Right hindlimb (tissue), 1 donor: ENCODE measurements at regions not wholly inside any gene's neighbourhood (a gene's known extent, or its start where the extent isn't known, plus 50 kb on each side); places are given as distances from the start of the nearest gene placed in this dataset.

ENCODE experiments used
- DNase-seq: peaks from one replicate; pipeline ENCODE4 v3.0.0-alpha.2; 2018

GRCh38 chr9:111193095-111193494, 136.9 kb downstream of the OR2K2 start:
- DNase-seq = peak; percentile 20

- DNase-seq = no peak
These were observed 137.4 kb downstream of the OR2K2 start for GRCh38 chr9:111192650-111193049.

- no peak for DNase-seq
These were observed 139.7 kb downstream of the OR2K2 start for GRCh38 chr9:111190347-111190746.

DNA sequence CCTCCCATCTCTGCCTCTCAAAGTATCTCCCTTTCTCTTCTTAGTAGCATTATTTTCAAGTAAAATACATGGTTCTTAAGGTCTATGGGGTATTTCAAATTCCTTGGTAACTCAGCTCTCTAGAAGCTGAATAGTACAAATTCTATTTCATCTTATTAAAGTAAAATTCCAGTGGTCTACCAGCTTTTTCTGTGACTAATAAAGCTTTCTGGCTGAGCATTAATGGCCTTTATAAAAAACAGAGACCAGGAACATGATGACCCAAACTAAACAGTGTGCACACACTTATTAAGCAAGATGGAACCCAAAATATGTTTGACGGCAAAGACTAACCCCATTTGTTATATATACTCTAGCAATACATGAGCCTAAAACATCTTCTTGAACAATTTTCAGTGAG, 142.6 kb downstream of the OR2K2 start:
- DNase-seq = no peak

DNA sequence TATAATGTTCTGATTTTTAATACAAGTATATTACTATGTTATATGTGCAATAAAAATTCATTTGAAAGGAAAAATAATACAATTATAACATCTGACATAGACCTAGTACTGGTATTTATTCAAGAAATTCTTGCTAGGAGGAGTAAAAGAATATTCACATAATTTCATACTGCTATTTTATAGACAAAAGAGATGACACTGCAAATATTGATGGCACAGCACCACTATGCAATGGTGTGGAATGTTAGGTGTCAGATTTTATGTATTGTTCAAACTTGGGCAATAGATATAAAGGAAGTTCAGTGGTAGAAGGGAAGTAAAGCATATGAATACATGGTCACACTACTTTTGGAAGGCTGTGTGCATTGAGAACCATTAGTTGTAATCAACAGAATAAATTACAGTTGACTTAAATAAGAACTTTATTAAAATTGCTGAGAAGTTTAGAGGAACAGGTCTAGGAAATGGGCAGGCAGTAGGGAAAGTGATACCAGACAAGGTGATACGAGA, 143.9 kb downstream of the OR2K2 start:
- DNase-seq = no peak

DNA sequence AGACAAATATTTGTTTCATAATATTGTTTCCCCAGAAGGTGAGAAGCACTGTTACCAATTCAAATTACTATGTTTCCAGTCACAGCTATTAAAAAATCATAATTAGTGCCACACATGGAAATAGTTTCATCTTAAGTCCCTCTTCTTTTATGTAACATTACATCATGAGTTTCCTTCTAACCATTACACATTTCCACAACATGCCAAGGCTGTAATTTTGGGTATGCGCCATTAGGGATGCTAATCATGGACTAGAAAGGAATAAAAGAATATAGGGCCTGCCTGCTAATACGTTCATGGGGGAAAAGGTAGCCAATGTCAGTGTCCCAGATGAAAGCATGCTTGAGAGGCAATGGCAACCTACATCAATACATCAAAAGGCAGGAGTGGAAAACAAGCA, 142.5 kb upstream of the LPAR1 start:
- DNase-seq = peak; percentile 44

DNA sequence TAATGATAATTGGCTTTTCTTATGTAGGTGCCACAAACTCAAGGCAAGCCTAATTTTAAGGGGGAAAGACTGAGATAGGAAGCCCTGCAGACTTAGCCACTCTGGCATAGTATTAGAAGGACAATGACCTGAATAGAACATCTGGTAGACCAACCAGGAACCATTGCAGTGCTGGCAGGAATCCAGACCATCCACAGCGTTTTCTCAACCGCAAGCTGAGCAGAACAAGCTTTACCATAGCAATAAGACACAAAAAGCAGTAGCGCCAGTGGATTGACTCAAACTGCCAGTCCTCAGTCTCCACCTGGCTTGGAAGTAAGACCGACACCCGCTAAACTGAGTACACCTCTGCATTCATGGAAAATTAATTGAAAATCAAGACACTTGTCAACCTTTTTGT, 141.3 kb upstream of the LPAR1 start:
- DNase-seq = peak; percentile 42

- DNase-seq = peak; percentile 81
These were observed 140.2 kb upstream of the LPAR1 start for GRCh38 chr9:111178331-111179055.

GRCh38 chr9:111176511-111176910, 138.2 kb upstream of the LPAR1 start:
- DNase-seq = no peak

GRCh38 chr9:111175350-111175749, 137.1 kb upstream of the LPAR1 start:
- no peak for DNase-seq

DNA sequence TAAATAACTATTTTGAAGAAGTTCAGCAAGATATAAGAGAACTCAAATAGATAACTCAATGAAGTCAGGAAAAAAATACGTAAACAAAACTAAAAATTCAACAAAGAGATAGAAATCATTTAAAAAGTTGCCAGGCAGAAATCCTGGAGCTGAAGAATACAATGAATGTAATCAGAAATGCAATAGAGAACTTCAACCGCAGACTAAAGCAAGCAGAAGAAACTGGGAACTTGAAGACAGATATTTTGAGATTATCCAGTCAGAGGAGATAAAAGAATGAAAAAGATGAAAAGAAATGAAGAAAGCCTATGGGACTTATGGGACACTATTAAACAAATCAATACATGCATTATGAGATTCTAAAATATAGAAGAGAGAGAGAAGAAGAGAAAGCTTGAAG, 129.1 kb upstream of the LPAR1 start:
- DNase-seq = no peak

DNA sequence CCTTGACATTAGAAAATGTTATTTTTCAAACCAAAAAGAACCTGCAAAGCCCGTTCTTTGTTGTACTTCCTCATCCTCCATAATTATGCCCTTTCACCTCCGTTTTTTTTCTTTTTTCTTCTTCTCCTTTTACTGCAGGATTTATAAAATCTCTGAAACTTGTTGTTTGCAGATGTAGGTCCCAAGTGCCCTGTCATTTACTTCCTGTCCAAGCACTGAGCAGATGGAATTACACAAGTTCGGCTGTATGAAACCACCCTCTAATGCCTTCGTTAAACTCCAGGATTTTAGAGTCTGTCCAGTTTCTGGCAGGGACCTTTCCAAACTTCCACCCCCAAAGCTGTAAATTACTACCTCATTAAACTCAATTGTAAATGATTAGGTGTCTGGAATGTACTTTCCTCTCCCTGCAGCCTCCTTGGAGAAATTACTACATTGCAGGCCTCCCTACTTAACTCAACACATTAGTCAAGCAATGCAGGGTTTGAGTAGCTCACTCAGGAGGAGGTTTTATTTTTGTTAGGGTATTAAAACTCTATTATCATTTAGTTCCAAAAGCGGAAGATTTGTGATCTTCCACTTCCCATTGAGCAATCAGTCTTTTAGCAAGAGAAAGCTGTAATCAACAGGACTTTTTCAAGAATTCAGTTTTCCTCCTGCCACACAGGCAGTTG, 125.6 kb upstream of the LPAR1 start:
- peak; percentile 38 for DNase-seq

GRCh38 chr9:111162026-111162425, 123.8 kb upstream of the LPAR1 start:
- DNase-seq = no peak

- peak; percentile 33 for DNase-seq
These were observed 122.7 kb upstream of the LPAR1 start for GRCh38 chr9:111161015-111161415.

- no peak for DNase-seq
These were observed 120.7 kb upstream of the LPAR1 start for GRCh38 chr9:111158999-111159398.

DNA sequence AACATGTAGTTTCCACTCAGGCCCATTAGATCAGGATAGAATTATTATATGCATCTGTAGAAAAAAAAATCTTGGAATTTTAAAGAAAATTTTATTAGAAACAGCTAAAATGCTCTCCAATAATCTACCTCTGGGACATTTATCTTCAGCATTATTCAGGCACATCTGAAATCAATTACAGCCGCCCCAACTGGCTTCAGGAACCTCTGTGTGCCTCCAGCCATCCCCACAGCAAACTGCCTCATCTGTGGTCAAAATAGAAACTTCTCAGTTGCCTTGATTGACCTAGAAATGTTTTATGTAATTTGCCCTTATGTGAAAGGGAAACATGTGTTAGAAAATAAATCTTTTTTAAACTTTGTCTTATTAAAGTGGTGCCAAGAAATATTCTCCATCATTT, 120.1 kb upstream of the LPAR1 start:
- DNase-seq = peak; percentile 57

DNA sequence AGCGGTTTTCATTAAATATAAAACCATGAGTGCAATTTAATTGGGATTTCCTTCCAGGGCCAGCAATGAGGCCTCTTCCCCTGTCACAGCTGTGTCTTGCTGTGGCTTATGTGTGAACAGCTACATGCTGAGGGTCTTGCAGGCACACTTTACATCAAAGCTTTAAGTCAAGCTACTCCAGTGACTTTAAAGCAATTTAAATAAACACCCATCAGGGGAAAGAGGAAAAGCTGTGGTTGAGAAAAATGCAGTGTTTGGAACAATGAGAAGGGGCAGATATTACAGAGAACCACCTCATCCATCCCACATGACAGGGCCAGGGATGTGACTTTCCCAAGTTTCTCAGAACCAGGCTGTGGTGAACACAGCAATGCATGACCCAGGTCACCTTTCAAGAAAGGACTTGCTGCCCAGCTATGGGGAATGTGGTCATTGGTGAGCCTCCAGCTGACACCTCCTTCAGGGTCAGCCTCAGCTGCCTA, 115.9 kb upstream of the LPAR1 start:
- peak; percentile 28 for DNase-seq

DNA sequence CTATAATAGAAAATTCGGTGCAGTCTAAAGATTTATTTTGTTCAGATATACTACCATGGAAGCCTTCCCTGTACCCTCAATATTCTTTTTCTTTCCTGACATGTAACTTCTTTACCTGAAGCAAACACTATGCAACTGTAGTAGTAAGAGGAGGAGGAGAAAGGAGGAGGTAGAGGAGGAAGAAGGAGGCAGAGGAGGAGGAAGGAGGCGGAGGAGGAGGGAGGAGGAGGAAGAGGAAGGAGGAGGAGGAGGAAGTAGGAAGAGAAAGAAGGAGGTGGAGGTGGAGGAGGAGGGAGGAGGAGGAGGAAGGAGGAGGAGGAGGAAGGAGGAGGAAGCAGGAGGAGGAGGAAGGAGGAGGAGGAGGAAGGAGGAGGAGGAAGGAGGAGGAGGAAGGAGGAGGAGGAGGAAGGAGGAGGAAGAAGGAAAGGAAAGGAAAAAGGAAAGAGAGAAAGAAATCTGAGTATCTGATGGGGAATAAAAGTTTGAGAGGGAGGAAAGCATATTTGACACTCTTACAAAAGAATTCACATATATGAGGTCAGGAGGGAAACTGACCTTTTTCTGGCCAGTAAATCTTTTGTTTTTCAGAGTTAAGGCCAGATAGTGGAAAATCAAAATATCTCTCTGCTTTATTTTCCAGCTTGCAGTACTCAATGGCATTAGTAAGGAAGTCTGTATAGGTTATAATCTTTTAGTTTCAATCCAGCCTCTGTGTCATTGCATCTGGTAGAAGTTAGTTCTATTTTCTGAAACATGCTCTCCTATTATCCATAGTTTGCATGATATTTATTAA, 114.5 kb upstream of the LPAR1 start:
- no peak for DNase-seq

DNA sequence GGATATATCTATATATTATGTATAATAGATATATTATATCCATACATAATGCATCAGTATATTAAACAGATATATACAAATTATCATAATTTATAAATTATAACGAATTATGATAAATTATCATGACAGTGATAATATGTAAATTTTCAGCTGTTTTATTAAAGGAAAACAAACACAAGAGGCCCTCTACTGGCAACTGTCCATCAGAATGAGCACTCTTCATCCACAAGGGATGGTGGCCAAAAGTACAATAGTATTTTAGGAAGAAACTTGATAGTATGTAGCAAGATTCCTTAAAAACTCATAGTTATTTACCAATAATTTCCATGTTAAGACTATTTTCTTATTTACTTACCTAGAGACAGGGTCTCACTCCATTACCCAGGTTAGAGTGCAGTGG, 113.3 kb upstream of the LPAR1 start:
- no peak for DNase-seq

DNA sequence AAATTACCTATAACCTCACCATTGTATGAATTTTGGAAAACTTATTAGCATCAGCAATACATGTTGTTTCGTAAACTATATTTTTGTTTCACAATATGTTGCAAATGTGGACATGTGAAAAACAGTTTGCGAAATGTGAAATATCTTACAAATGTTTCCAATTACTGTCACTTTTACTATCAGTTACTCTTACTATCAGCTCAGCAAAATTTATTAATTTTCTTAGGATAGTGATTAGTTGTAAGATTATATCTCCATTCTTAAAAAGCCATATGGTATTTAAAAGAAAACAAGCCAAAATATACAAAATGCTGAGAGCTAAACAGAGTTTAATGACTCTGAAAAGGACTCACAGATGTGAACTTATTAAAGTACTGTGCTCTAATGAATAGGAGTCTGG, 111.9 kb upstream of the LPAR1 start:
- no peak for DNase-seq

DNA sequence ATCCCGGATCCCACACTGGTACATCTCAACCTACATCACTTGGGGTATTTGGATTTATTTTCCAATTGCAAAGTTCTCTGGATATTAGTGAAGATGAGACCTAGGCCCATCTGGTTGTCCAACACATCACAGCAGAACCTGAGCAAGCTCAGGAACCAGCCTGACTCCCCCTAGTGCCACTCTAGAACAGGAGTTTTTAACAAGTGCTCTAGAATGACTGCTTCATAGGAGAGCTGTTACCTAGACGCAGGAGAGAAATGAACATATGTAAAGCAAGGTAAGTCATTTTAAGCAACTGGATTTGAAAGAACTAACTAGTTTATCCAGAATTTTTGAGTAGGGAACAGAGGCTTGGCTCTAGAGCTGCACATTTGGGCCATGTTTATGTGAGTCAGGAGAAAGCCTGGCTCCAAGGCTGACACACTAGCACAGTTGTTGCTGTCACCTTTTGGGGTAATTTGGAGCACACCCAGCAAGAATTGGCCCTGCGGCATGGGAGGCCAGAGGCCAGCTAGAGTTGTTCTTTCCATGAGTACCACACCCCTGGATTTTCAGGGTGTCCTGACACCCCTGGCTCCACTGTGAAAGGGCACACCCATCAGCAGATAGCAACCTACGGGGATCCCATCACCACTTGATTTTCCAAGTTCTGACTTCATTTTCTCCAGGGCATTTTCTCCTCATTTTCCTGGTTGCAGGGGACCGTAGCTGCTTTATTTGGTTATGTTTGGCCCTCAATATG, 110.9 kb upstream of the LPAR1 start:
- DNase-seq = peak; percentile 43
